DOHH2 (cell line): ENCODE measurements at regions not wholly inside any gene's neighbourhood (a gene's known extent, or its start where the extent isn't known, plus 50 kb on each side); places are given as distances from the start of the nearest gene placed in this dataset.

Source experiments
- H3F3A ChIP-seq: fragments of 200-600 bp; sonication (generic), shearing (Covaris generic); 2 replicates; pipeline ENCODE4 v1.6.0; 2016; ENCODE audit warnings: antibody characterized with exemption, mild to moderate bottlenecking; ENCODE audit not compliant: control insufficient read depth, insufficient read depth
- H3K27ac ChIP-seq: fragments of 200-600 bp; sonication (generic); 2 replicates; pipeline ENCODE4 v1.5.1; 2014; ENCODE audit warnings: low read depth, mild to moderate bottlenecking, low read length, moderate library complexity
- H3K27me3 ChIP-seq: fragments of 200-600 bp; sonication (generic); 2 replicates; pipeline ENCODE4 v1.6.1; 2014; ENCODE audit warnings: mild to moderate bottlenecking, low read length, mixed read lengths; ENCODE audit not compliant: control insufficient read depth
- H3K36me3 ChIP-seq: fragments of 200-600 bp; sonication (generic); 2 replicates; pipeline ENCODE4 v1.6.1; 2014; ENCODE audit warnings: mild to moderate bottlenecking, low read length, moderate library complexity, mixed read lengths; ENCODE audit not compliant: control insufficient read depth
- H3K4me1 ChIP-seq: fragments of 200-600 bp; sonication (generic); 2 replicates; pipeline ENCODE4 v1.6.1; 2014; ENCODE audit warnings: mild to moderate bottlenecking, low read length, mixed read lengths; ENCODE audit not compliant: control insufficient read depth
- H3K4me2 ChIP-seq: fragments of 200-600 bp; sonication (generic); 2 replicates; pipeline ENCODE4 v1.6.0; 2014; ENCODE audit warnings: mild to moderate bottlenecking, low read length, moderate library complexity
- H3K4me3 ChIP-seq: fragments of 200-600 bp; sonication (generic); 2 replicates; pipeline ENCODE4 v1.5.1; 2014; ENCODE audit warnings: mild to moderate bottlenecking, low read length, mixed read lengths
- H3K79me2 ChIP-seq: fragments of 200-600 bp; sonication (generic); 2 replicates; pipeline ENCODE4 v1.6.1; 2014; ENCODE audit warnings: mild to moderate bottlenecking, low read length, mixed read lengths; ENCODE audit not compliant: control insufficient read depth
- H3K9me2 ChIP-seq: fragments of 200-600 bp; sonication (generic); replicated peaks from 2 replicates; pipeline ENCODE4 v1.6.1; 2014; ENCODE audit warnings: mild to moderate bottlenecking, low read length, mixed read lengths; ENCODE audit not compliant: control insufficient read depth
- H3K9me3 ChIP-seq: fragments of 200-600 bp; sonication (generic); 2 replicates; pipeline ENCODE4 v1.6.1; 2014; ENCODE audit warnings: antibody characterized with exemption, low read length, mixed read lengths; ENCODE audit not compliant: control insufficient read depth, insufficient read depth
- H4K20me1 ChIP-seq: fragments of 200-600 bp; sonication (generic); 2 replicates; pipeline ENCODE4 v1.6.0; 2014; ENCODE audit warnings: low read depth, mild to moderate bottlenecking, antibody characterized with exemption, low read length, moderate library complexity; ENCODE audit not compliant: control insufficient read depth, insufficient read depth
- EZH2phosphoT487 ChIP-seq: fragments of 200-600 bp; sonication (generic); IDR thresholded peaks from 2 replicates; pipeline ENCODE4 v1.6.1; 2017; ENCODE audit warnings: borderline replicate concordance, mild to moderate bottlenecking, antibody characterized with exemption, low read length, moderate library complexity, mixed read lengths
- TF ChIP-seq, protein P1 (sequence below): fragments of 200-600 bp; sonication (generic); IDR thresholded peaks from one replicate; pipeline ENCODE4 v1.5.1; 2014; ENCODE audit warnings: antibody characterized with exemption, mild to moderate bottlenecking, low read depth, low read length; ENCODE audit not compliant: poor library complexity, severe bottlenecking

GRCh38 chr6:50353603-50354002 lies 303.9 kb upstream of the DEFB112 start:
- no peak overlapping the region for H3K27ac ChIP-seq
- no peak overlapping the region for H3K4me3 ChIP-seq
- no peaks in the 10 kb centered on the region for H3K27me3 ChIP-seq
- H3F3A ChIP-seq: no peaks in the 10 kb centered on the region
- H3K9me3 ChIP-seq: no peaks in the 10 kb centered on the region; the same call in 1 of the 2 replicates
- no peaks in the 10 kb centered on the region for H3K79me2 ChIP-seq
- TF ChIP-seq, protein P1, sequence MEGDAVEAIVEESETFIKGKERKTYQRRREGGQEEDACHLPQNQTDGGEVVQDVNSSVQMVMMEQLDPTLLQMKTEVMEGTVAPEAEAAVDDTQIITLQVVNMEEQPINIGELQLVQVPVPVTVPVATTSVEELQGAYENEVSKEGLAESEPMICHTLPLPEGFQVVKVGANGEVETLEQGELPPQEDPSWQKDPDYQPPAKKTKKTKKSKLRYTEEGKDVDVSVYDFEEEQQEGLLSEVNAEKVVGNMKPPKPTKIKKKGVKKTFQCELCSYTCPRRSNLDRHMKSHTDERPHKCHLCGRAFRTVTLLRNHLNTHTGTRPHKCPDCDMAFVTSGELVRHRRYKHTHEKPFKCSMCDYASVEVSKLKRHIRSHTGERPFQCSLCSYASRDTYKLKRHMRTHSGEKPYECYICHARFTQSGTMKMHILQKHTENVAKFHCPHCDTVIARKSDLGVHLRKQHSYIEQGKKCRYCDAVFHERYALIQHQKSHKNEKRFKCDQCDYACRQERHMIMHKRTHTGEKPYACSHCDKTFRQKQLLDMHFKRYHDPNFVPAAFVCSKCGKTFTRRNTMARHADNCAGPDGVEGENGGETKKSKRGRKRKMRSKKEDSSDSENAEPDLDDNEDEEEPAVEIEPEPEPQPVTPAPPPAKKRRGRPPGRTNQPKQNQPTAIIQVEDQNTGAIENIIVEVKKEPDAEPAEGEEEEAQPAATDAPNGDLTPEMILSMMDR: no peak
- TF ChIP-seq EZH2phosphoT487: no peak
- H3K36me3 ChIP-seq: no peaks in the 10 kb centered on the region
- no peaks in the 10 kb centered on the region for H3K9me2 ChIP-seq
- H3K4me2 ChIP-seq: no peak overlapping the region
- no peaks in the 10 kb centered on the region for H4K20me1 ChIP-seq
- H3K4me1 ChIP-seq: no peaks in the 10 kb centered on the region

GRCh38 chr6:50358113-50358512 lies 308.4 kb upstream of the DEFB112 start:
- TF ChIP-seq EZH2phosphoT487: no peak
- TF ChIP-seq, protein P1: no peak
- Histone ChIP-seq H3K9me2 (no peaks in the 10 kb centered on the region), H3K4me1 (no peaks in the 10 kb centered on the region), H3K4me3 (no peak overlapping the region), H3K79me2 (no peaks in the 10 kb centered on the region), H3K36me3 (no peaks in the 10 kb centered on the region), H3K27me3 (no peaks in the 10 kb centered on the region), H3K27ac (no peak overlapping the region), H3K9me3 (no peaks in the 10 kb centered on the region), H3F3A (no peaks in the 10 kb centered on the region), H4K20me1 (no peaks in the 10 kb centered on the region), H3K4me2 (no peak overlapping the region)

DNA sequence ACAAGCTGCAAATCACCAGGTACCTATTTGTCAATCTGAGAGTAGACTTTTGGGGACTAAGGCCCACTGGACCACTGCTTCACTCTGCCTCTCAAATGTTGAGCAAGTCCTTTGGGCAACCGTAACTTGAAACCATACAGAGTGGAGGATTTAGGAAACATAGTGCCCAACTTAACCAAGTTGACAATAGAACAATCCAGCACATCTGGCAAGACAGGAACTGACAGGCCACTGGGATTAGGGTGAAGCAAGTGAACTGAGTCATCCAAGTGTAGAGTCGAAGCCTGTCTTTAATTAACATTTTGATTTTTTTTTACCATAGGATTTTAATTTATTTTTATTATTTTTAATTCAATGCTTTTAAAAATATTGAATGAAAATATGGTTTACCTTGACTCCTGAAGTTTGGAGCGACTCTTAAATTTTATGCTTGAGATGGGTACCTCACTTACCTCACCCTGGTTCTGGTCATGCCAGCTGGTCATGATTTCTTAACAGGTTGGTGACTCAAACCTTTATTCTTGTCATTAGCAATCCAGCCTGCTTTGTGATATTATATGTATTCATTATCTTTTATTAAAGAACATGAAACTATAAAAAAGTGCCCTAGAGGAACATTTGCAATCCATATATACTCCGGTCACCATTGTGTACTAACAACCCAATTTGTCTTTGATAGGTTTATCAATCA lies 312.1 kb upstream of the DEFB112 start:
- Histone ChIP-seq H3K79me2 (no peaks in the 10 kb centered on the region), H3K4me1 (no peaks in the 10 kb centered on the region), H4K20me1 (no peaks in the 10 kb centered on the region), H3K27ac (no peak overlapping the region), H3K4me3 (no peak overlapping the region), H3K36me3 (no peaks in the 10 kb centered on the region), H3K27me3 (no peaks in the 10 kb centered on the region), H3K9me3 (no peaks in the 10 kb centered on the region), H3K9me2 (no peaks in the 10 kb centered on the region), H3F3A (no peaks in the 10 kb centered on the region), H3K4me2 (no peak overlapping the region)
- TF ChIP-seq EZH2phosphoT487: no peak
- TF ChIP-seq, protein P1: no peak
